Common myeloid progenitor, CD34-positive (primary cell): ENCODE measurements at regions not wholly inside any gene's neighbourhood (a gene's known extent, or its start where the extent isn't known, plus 50 kb on each side); places are given as distances from the start of the nearest gene placed in this dataset.
"Not testable (repeated sequence)": the region's sequence is repeated elsewhere in the genome, so short reads cannot be mapped to it uniquely, and the experiment has no call there.

ENCODE experiments used
- CTCF ChIA-PET: fragments of 350-600 bp; sonication (Branson Sonifier 250); formaldehyde crosslinking; loops from one replicate; lab custom pipeline; 2021; ENCODE audit warnings: antibody characterized with exemption; lab: Charles Lee
- POLR2A ChIA-PET: fragments of 350-600 bp; sonication (Branson Sonifier 250); formaldehyde crosslinking; loops from one replicate; lab custom pipeline; 2021; ENCODE audit warnings: antibody characterized with exemption; lab: Charles Lee
- DNase-seq, 3 donors: peaks; one replicate each; pipeline versions ENCODE4 v3.0.0 to v3.0.0-alpha.2; 2013
- H3K27ac ChIP-seq, 2 experiments: 1 replicate in 1 of 2; 2 replicates in 1 of 2; pipeline ENCODE4 v1.7.0; 2013; ENCODE audit warnings: inconsistent platforms in 2 of 2, low read length in 2 of 2, mild to moderate bottlenecking in 2 of 2, low read depth in 1 of 2, moderate library complexity in 1 of 2; ENCODE audit not compliant: severe bottlenecking in 2 of 2, insufficient read depth in 1 of 2, poor library complexity in 1 of 2
- H3K27me3 ChIP-seq, 5 experiments: replicated peaks in 2 of 5; 1 replicate in 3 of 5; 2 replicates in 2 of 5; pipeline versions ENCODE4 v1.6.1 to v1.7.0; 2013; ENCODE audit warnings: low read length in 4 of 5, mild to moderate bottlenecking in 2 of 5, moderate library complexity in 2 of 5, inconsistent platforms in 1 of 5; ENCODE audit not compliant: insufficient read depth in 5 of 5, control insufficient read depth in 4 of 5
- H3K36me3 ChIP-seq, 4 experiments: 1 replicate in 2 of 4; 2 replicates in 2 of 4; pipeline versions ENCODE4 v1.6.1 to v1.7.0; 2013; ENCODE audit warnings: low read length in 3 of 4, control low read depth in 1 of 4, mild to moderate bottlenecking in 1 of 4; ENCODE audit not compliant: control insufficient read depth in 4 of 4, insufficient read depth in 4 of 4
- H3K4me1 ChIP-seq, 4 experiments: 1 replicate in 3 of 4; 2 replicates in 1 of 4; pipeline versions ENCODE4 v1.6.1 to v1.7.1; 2013; ENCODE audit warnings: low read length in 3 of 4, mild to moderate bottlenecking in 3 of 4, control low read depth in 1 of 4, inconsistent platforms in 1 of 4, moderate library complexity in 1 of 4; ENCODE audit not compliant: control insufficient read depth in 4 of 4, insufficient read depth in 4 of 4; ENCODE audit errors: control extremely low read depth in 1 of 4
- H3K4me3 ChIP-seq, 7 experiments: 1 replicate in 4 of 7; 2 replicates in 3 of 7; pipeline versions ENCODE4 v1.5.1 to v1.7.0; 2013; ENCODE audit warnings: mild to moderate bottlenecking in 7 of 7, low read length in 6 of 7, moderate library complexity in 6 of 7, inconsistent platforms in 2 of 7, low read depth in 2 of 7, control low read depth in 1 of 7; ENCODE audit not compliant: insufficient read depth in 4 of 7, control insufficient read depth in 1 of 7; ENCODE audit errors: extremely low read depth in 1 of 7
- H3K9me3 ChIP-seq, 5 experiments: 1 replicate in 4 of 5; 2 replicates in 1 of 5; pipeline versions ENCODE4 v1.6.1 to v1.7.1; 2013; ENCODE audit warnings: low read length in 4 of 5, mild to moderate bottlenecking in 2 of 5, inconsistent platforms in 1 of 5, low read depth in 1 of 5, moderate library complexity in 1 of 5; ENCODE audit not compliant: control insufficient read depth in 4 of 5, insufficient read depth in 2 of 5; ENCODE audit errors: control extremely low read depth in 1 of 5
- WGBS: methylation state at CpG from one replicate; pipeline ENCODE4 v1.1.5; 2013; ENCODE audit not compliant: insufficient coverage; 5-methylcytosine and 5-hydroxymethylcytosine counted together

DNA sequence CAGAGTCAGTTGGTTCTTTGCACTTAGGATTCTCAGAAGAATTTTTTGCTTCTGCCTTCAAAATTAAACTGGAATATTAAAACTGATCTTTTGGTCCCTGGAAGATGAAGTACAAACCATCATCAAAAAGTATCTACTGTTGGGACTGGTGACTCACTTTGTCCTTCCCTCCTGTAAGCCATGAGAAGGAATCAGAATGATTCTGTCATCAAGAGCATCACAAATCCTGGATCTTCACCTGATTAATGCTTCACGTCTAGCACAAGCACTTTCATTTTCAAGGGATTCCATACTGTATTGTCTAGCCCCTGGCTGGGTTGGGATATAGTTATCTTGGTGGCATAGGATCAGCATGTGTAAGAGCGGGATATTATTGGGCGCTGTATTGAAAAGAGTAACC, 69.3 kb upstream of the CYP1B1 start:
- H3K27ac ChIP-seq, result no peak overlapping the region
- WGBS, result 95% methylated on average over 2 of the region's 3 CpGs
- POLR2A ChIA-PET, result no interaction called here

DNA sequence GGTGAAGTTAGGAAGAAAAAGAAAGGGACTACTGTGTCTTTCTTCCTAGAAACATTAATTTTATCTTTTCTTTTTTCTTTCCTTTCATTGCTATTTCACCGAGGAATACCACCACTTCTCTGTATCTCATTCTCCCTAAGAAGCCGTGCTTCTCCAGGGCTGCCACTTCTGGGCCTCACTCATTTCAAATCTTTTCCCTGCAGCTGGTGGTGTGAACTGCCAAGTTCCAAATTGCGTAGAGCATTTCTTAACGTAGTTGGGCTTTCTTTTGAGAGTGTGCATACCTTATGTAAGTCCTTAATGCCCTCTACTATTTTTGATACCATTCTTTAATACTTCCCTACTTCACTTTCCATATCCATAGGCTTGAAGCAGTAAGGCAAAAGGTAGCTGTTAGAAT, 66.7 kb upstream of the CYP1B1 start:
- CTCF ChIA-PET, result no interaction called here
- WGBS, result 98% methylated on average over 4 of the region's 4 CpGs
- H3K4me1 ChIP-seq, result peaks cover 1 to 14% (median 11%) of the 10 kb centered on the region in 4 experiments

More for the DNA sequence above, 69.3 kb upstream of the CYP1B1 start:
- Histone ChIP-seq H3K4me3 (no peak overlapping the region), H3K36me3 (no peaks in the 10 kb centered on the region), H3K9me3 (peaks cover 0 to 8% (median 0%) of the 10 kb centered on the region in 5 experiments), H3K4me1 (peaks cover 1 to 14% (median 11%) of the 10 kb centered on the region in 4 experiments), H3K27me3 (peaks cover 0 to 1% (median 0%) of the 10 kb centered on the region in 5 experiments)
- DNase-seq, result no peak
- CTCF ChIA-PET, result no interaction called here

GRCh38 chr2:38141501-38141900, 65.5 kb upstream of the CYP1B1 start:
- 94% methylated on average over 2 of the region's 4 CpGs for WGBS
- H3K4me1 ChIP-seq, result peaks cover 1 to 5% (median 4%) of the 10 kb centered on the region in 4 experiments
- DNase-seq, result no peak
- no peak overlapping the region for H3K27ac ChIP-seq
- POLR2A ChIA-PET, result no interaction called here
- peaks cover 0 to 11% (median 0%) of the 10 kb centered on the region in 5 experiments for H3K9me3 ChIP-seq
- peaks cover 0 to 1% (median 0%) of the 10 kb centered on the region in 5 experiments for H3K27me3 ChIP-seq
- H3K4me3 ChIP-seq, result no peak overlapping the region
- H3K36me3 ChIP-seq, result no peaks in the 10 kb centered on the region
- CTCF ChIA-PET, result interaction anchor here (1.3 kb wide), 1 partner anchor 13 kb away, joined by 3 read pairs; no protein-coding TSS in a partner anchor

More for the DNA sequence above, 66.7 kb upstream of the CYP1B1 start:
- H3K27ac ChIP-seq, result no peak overlapping the region
- no peaks in the 10 kb centered on the region for H3K36me3 ChIP-seq
- H3K4me3 ChIP-seq, result no peak overlapping the region
- POLR2A ChIA-PET, result no interaction called here
- DNase-seq, result no peak
- H3K9me3 ChIP-seq, result peaks cover 0 to 11% (median 0%) of the 10 kb centered on the region in 5 experiments
- H3K27me3 ChIP-seq, result peaks cover 0 to 1% (median 0%) of the 10 kb centered on the region in 5 experiments

- 82% methylated on average over 2 of the region's 6 CpGs for WGBS
- Histone ChIP-seq H3K4me1 (no peaks in the 10 kb centered on the region), H3K27me3 (peaks cover 0 to 1% (median 0%) of the 10 kb centered on the region in 5 experiments), H3K36me3 (no peaks in the 10 kb centered on the region), H3K9me3 (peaks cover 0 to 11% (median 0%) of the 10 kb centered on the region in 5 experiments), H3K4me3 (no peak overlapping the region), H3K27ac (no peak overlapping the region)
- POLR2A ChIA-PET, result no interaction called here
- no peak for DNase-seq
- CTCF ChIA-PET, result no interaction called here
These were observed 63.0 kb upstream of the CYP1B1 start for GRCh38 chr2:38138996-38139395.

- WGBS, result 97% methylated on average over 10 of the region's 10 CpGs
These were observed 62.5 kb upstream of the CYP1B1 start for GRCh38 chr2:38138419-38138818.

GRCh38 chr2:38137958-38138357, 62.0 kb upstream of the CYP1B1 start:
- POLR2A ChIA-PET, H3K36me3 ChIP-seq, DNase-seq, H3K27ac ChIP-seq, H3K9me3 ChIP-seq, CTCF ChIA-PET, H3K27me3 ChIP-seq, H3K4me1 ChIP-seq, H3K4me3 ChIP-seq: not testable (repeated sequence)
- WGBS, result 99% methylated on average over 11 of the region's 12 CpGs

More at GRCh38 chr2:38138419-38138818, 62.5 kb upstream of the CYP1B1 start:
- DNase-seq, result no peak
- CTCF ChIA-PET, result no interaction called here
- Histone ChIP-seq H3K27me3 (peaks cover 0 to 1% (median 0%) of the 10 kb centered on the region in 5 experiments), H3K27ac (no peak overlapping the region), H3K36me3 (no peaks in the 10 kb centered on the region), H3K4me3 (no peak overlapping the region), H3K4me1 (no peaks in the 10 kb centered on the region), H3K9me3 (peaks cover 0 to 7% (median 0%) of the 10 kb centered on the region in 5 experiments)
- POLR2A ChIA-PET, result no interaction called here

DNA sequence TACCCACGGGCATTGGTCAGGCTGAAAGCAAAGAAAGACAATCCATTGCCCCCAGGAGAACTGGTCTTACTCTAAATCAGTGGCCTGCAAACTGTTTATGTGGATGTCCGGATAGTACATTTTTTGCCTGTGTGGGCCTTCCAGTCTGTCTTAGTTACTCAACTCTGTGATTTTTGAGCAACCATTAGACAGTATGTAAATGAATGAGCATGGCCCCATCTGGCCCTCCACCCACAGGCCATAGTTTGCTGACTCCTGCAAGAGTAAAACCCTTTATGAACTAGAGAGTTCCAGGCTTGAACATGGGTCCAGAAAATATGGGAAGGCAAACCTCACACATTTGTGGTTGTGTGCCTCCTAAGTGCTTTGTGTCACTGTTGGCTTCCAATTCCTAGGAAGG, 55.7 kb upstream of the CYP1B1 start:
- H3K9me3 ChIP-seq, result peaks cover 0 to 11% (median 4%) of the 10 kb centered on the region in 5 experiments
- ChIA-PET CTCF (no interaction called here), POLR2A (no interaction called here)
- WGBS, result 100% methylated on average over 2 of the region's 2 CpGs
- peaks cover 0 to 28% (median 9%) of the 10 kb centered on the region in 4 experiments for H3K4me1 ChIP-seq
- H3K36me3 ChIP-seq, result no peaks in the 10 kb centered on the region
- H3K4me3 ChIP-seq, result no peak overlapping the region
- no peak for DNase-seq
- H3K27ac ChIP-seq, result no peak overlapping the region
- H3K27me3 ChIP-seq, result no peaks in the 10 kb centered on the region
